ENCODE measurements at regions not wholly inside any gene's neighbourhood (a gene's known extent, or its start where the extent isn't known, plus 50 kb on each side); places are given as distances from the start of the nearest gene placed in this dataset.
"Not testable (repeated sequence)": the region's sequence is repeated elsewhere in the genome, so short reads cannot be mapped to it uniquely, and the experiment has no call there.

- TF ChIP-seq POLR2AphosphoS5 (IDR thresholded peaks at IDR 0.05; ENCODE audit: borderline replicate concordance, low read depth, low read length); EZH2 (IDR thresholded peaks at IDR 0.05): not testable (repeated sequence)
Measured at GRCh38 chr17:20840453-20840852, 202.4 kb downstream of the USP22 start.

All from SK-N-MC (cell line).